ENCODE measurements at regions not wholly inside any gene's neighbourhood (a gene's known extent, or its start where the extent isn't known, plus 50 kb on each side); places are given as distances from the start of the nearest gene placed in this dataset.

GRCh38 chr4:115357776-115358175 is 244.4 kb upstream of the NDST4 start (continued):
- TF ChIP-seq ZNF462 (CRISPR knock-in tag; IDR thresholded peaks at IDR 0.05) = no peak

- no peak overlapping the region for H3K27ac ChIP-seq (ENCODE audit: low read depth)
- H4K20me1 ChIP-seq (replicated peaks; ENCODE audit: insufficient read depth) = no peaks in the 10 kb centered on the region
- no peak overlapping the region for H3K4me3 Mint-ChIP-seq
- peaks cover 31% of the 10 kb centered on the region; the same call in 2 of the 3 replicates for H3K36me3 Mint-ChIP-seq (ENCODE audit: low read depth)
- peaks cover 4% of the 10 kb centered on the region; the same call in 1 of the 2 replicates for H3K9me2 ChIP-seq (ENCODE audit: insufficient read depth)
- no peak overlapping the region for H3K4me2 ChIP-seq
- no peaks in the 10 kb centered on the region for H3K27me3 Mint-ChIP-seq (ENCODE audit: insufficient read depth, low read depth, poor library complexity)
- ATAC-seq (no peak), DNase-seq (ENCODE audit: low spot score) (no peak)
- no peaks in the 10 kb centered on the region for H3F3A ChIP-seq (replicated peaks; ENCODE audit: low read depth)
- no peaks in the 10 kb centered on the region for H3K79me2 ChIP-seq (replicated peaks; ENCODE audit: insufficient read depth)
- peaks cover 35% of the 10 kb centered on the region for H3K9me3 Mint-ChIP-seq
- H3K27me3 ChIP-seq (ENCODE audit: insufficient read depth) = no peaks in the 10 kb centered on the region
- no peak overlapping the region for H3K27ac Mint-ChIP-seq
- H3K4me1 Mint-ChIP-seq = no peaks in the 10 kb centered on the region
- H3K36me3 ChIP-seq (ENCODE audit: insufficient read depth) = no peaks in the 10 kb centered on the region
- no peak overlapping the region for H3K4me3 ChIP-seq
- no peaks in the 10 kb centered on the region for H3K4me1 ChIP-seq (ENCODE audit: insufficient read depth)
- H2AFZ ChIP-seq = no peak overlapping the region
- TF ChIP-seq ZNF331 (CRISPR knock-in tag; IDR thresholded peaks at IDR 0.05; ENCODE audit: low read depth) = no peak
- TF ChIP-seq CREB1 (CRISPR knock-in tag; IDR thresholded peaks at IDR 0.05; ENCODE audit: low read depth) = no peak
- TF ChIP-seq CTCF (conservative IDR thresholded peaks at IDR 0.05; ENCODE audit: low read depth in 2 of 2) = no peak
- TF ChIP-seq POLR2AphosphoS5 (IDR thresholded peaks at IDR 0.05; ENCODE audit: low read depth) = no peak
- TF ChIP-seq ETS1 (IDR thresholded peaks at IDR 0.05) = no peak
- TF ChIP-seq STAT1 (IDR thresholded peaks at IDR 0.05; ENCODE audit: unreplicated experiment) = no peak
- no peak for TF ChIP-seq NANOG (IDR thresholded peaks at IDR 0.05; ENCODE audit: borderline replicate concordance)
- TF ChIP-seq EZH2phosphoT487 (IDR thresholded peaks at IDR 0.05; ENCODE audit: unreplicated experiment) = no peak
- no peak for TF ChIP-seq REST (IDR thresholded peaks at IDR 0.05; ENCODE audit: unreplicated experiment)
- TF ChIP-seq JUNB (IDR thresholded peaks at IDR 0.05; ENCODE audit: unreplicated experiment) = no peak
Measured at GRCh38 chr4:115356176-115356575, 242.8 kb upstream of the NDST4 start.

All from GM23338 (cell line).